A673 (cell line): ENCODE measurements at regions not wholly inside any gene's neighbourhood (a gene's known extent, or its start where the extent isn't known, plus 50 kb on each side); places are given as distances from the start of the nearest gene placed in this dataset.

Experiments
- BruUV-seq: library from RNA; stranded (reverse); fragments of 400-500 nt; replicated peaks from 2 replicates; lab custom pipeline; 2021; lab: Mats Ljungman, UMichigan
- CTCF ChIA-PET: fragments of 300-600 bp; sonication (Branson Sonifier 250); formaldehyde crosslinking; loops from one replicate; lab custom pipeline; 2022; ENCODE audit warnings: antibody characterized with exemption; lab: Charles Lee
- POLR2A ChIA-PET: fragments of 300-600 bp; sonication (Branson Sonifier 250); formaldehyde crosslinking; loops from one replicate; lab custom pipeline; 2022; ENCODE audit warnings: antibody characterized with exemption; ENCODE audit not compliant: low non-redundant PET; lab: Charles Lee
- DNase-seq: peaks from one replicate; pipeline ENCODE4 v3.0.0-alpha.2; 2015; ENCODE audit warnings: low spot score
- H3K27ac ChIP-seq: fragments of 200-600 bp; sonication (generic); 2 replicates; pipeline ENCODE4 v1.5.1; 2016; ENCODE audit warnings: mixed run types, low read depth, mild to moderate bottlenecking, mixed read lengths, antibody characterized with exemption, low read length; ENCODE audit not compliant: poor library complexity, severe bottlenecking
- H3K27me3 ChIP-seq: fragments of 200-600 bp; sonication (generic); replicated peaks from 2 replicates; pipeline ENCODE4 v1.6.1; 2017; ENCODE audit warnings: mixed run types, low read depth, mild to moderate bottlenecking, mixed read lengths, antibody characterized with exemption, low read length; ENCODE audit not compliant: insufficient read depth, poor library complexity
- H3K36me3 ChIP-seq: fragments of 200-600 bp; sonication (generic); 2 replicates; pipeline ENCODE4 v1.6.1; 2016; ENCODE audit warnings: mixed run types, mild to moderate bottlenecking, mixed read lengths, antibody characterized with exemption, low read length; ENCODE audit not compliant: insufficient read depth, poor library complexity, severe bottlenecking
- H3K4me1 ChIP-seq: fragments of 200-600 bp; sonication (generic); 2 replicates; pipeline ENCODE4 v1.6.1; 2017; ENCODE audit warnings: mixed run types, mild to moderate bottlenecking, mixed read lengths, antibody characterized with exemption, low read length; ENCODE audit not compliant: insufficient read depth, poor library complexity, severe bottlenecking
- H3K4me3 ChIP-seq: fragments of 200-600 bp; sonication (generic); 2 replicates; pipeline ENCODE4 v1.5.1; 2016; ENCODE audit warnings: low read depth, mixed run types, mild to moderate bottlenecking, mixed read lengths, low read length; ENCODE audit not compliant: poor library complexity, severe bottlenecking
- H3K9me3 ChIP-seq: fragments of 200-600 bp; sonication (generic); 2 replicates; pipeline ENCODE4 v1.6.1; 2016; ENCODE audit warnings: mixed run types, low read depth, mild to moderate bottlenecking, mixed read lengths, antibody characterized with exemption, low read length; ENCODE audit not compliant: poor library complexity, severe bottlenecking
- CTCF ChIP-seq: fragments of 300-800, 200-600 bp; sonication (generic); conservative IDR thresholded peaks from 2 replicates; pipeline ENCODE4 v1.5.1; 2017; ENCODE audit warnings: low read depth, mild to moderate bottlenecking, antibody characterized with exemption, low read length, moderate library complexity, mixed read lengths
- EZH2 ChIP-seq: fragments of 200-600 bp; sonication (generic); IDR thresholded peaks from 2 replicates; pipeline ENCODE4 v1.6.1; 2017; ENCODE audit warnings: borderline replicate concordance, low read depth, mild to moderate bottlenecking, mixed read lengths, antibody characterized with exemption, low read length; ENCODE audit not compliant: poor library complexity, severe bottlenecking
- intact Hi-C: fragments of 100-400 bp; cut with micrococcal nuclease; formaldehyde crosslinking; loops from one replicate; pipeline ENCODE4 v1.10.0; 2022; ENCODE audit not compliant: unreplicated experiment

GRCh38 chr9:7500521-7500920, 299.1 kb downstream of the DMAC1 start:
- intact Hi-C loops, result no loop called here
- Histone ChIP-seq H3K27me3 (peaks cover 10% of the 10 kb centered on the region), H3K36me3 (no peaks in the 10 kb centered on the region), H3K9me3 (no peaks in the 10 kb centered on the region), H3K27ac (no peak overlapping the region), H3K4me3 (no peak overlapping the region), H3K4me1 (no peaks in the 10 kb centered on the region)
- BruUV-seq, result no TSS peak
- no peak for DNase-seq
- TF ChIP-seq CTCF, result no peak
- TF ChIP-seq EZH2, result no peak
- ChIA-PET CTCF (no interaction called here), POLR2A (no interaction called here)

- H3K4me3 ChIP-seq, result no peak overlapping the region
- H3K36me3 ChIP-seq, result no peaks in the 10 kb centered on the region
- peaks cover 6% of the 10 kb centered on the region for H3K27me3 ChIP-seq
- intact Hi-C loops, result no loop called here
- H3K27ac ChIP-seq, result no peak overlapping the region
- CTCF ChIA-PET, result no interaction called here
- no TSS peak for BruUV-seq
- TF ChIP-seq EZH2, result no peak
- TF ChIP-seq CTCF, result no peak
- no peaks in the 10 kb centered on the region for H3K4me1 ChIP-seq
- no peaks in the 10 kb centered on the region for H3K9me3 ChIP-seq
- POLR2A ChIA-PET, result no interaction called here
- no peak for DNase-seq
Observed at GRCh38 chr9:7491641-7492040, 307.9 kb downstream of the DMAC1 start.

- BruUV-seq, result no TSS peak
- ChIA-PET POLR2A (no interaction called here), CTCF (no interaction called here)
- Histone ChIP-seq H3K4me3 (no peak overlapping the region), H3K9me3 (no peaks in the 10 kb centered on the region), H3K27me3 (no peaks in the 10 kb centered on the region), H3K27ac (no peak overlapping the region), H3K4me1 (no peaks in the 10 kb centered on the region), H3K36me3 (no peaks in the 10 kb centered on the region)
- no peak for DNase-seq
- intact Hi-C loops, result no loop called here
- no peak for TF ChIP-seq EZH2
- no peak for TF ChIP-seq CTCF
Observed at GRCh38 chr9:7490317-7491108, 309.1 kb downstream of the DMAC1 start.
